Thyroid gland (tissue), 4 donors: ENCODE measurements at regions not wholly inside any gene's neighbourhood (a gene's known extent, or its start where the extent isn't known, plus 50 kb on each side); places are given as distances from the start of the nearest gene placed in this dataset.
A peak's percentile ranks its signal among the peaks of the same experiment; 100 is the strongest.

ENCODE experiments used
- DNase-seq, 2 donors: peaks; one replicate each; pipeline ENCODE4 v3.0.0-alpha.2; 2019
- H3K27ac ChIP-seq, 3 donors: fragments of 200-600 bp; sonication (generic); 1 replicate in 2 of 3; 2 replicates in 1 of 3; pipeline ENCODE4 v1.5.1; 2016 to 2019; ENCODE audit warnings: mild to moderate bottlenecking in 1 of 3, moderate library complexity in 1 of 3
- H3K27me3 ChIP-seq: fragments of 200-600 bp; sonication (generic); one replicate; pipeline ENCODE4 v1.5.1; 2019
- H3K36me3 ChIP-seq, 2 donors: fragments of 200-600 bp; sonication (generic); one replicate each; pipeline ENCODE4 v1.5.1; 2016 to 2019
- H3K4me1 ChIP-seq, 2 donors: fragments of 200-600 bp; sonication (generic); one replicate each; pipeline ENCODE4 v1.5.1; 2017 to 2019
- H3K4me3 ChIP-seq, 3 donors: fragments of 200-600 bp; sonication (generic); replicated peaks in 1 of 3; 1 replicate in 2 of 3; 2 replicates in 1 of 3; pipeline ENCODE4 v1.5.1; 2016; ENCODE audit warnings: mild to moderate bottlenecking in 1 of 3
- H3K9me3 ChIP-seq: fragments of 200-600 bp; sonication (generic); one replicate; pipeline ENCODE4 v1.5.1; 2017
- CTCF ChIP-seq, 6 experiments: fragments of 200-600 bp in 3 of 6; fragments of 450-650 bp in 3 of 6; sonication (generic) in 3 of 6; IDR thresholded peaks; one replicate each; pipeline ENCODE4 v1.5.1; 2016 to 2019; ENCODE audit warnings: antibody characterized with exemption in 6 of 6, mild to moderate bottlenecking in 2 of 6, inconsistent platforms in 1 of 6, moderate library complexity in 1 of 6
- POLR2A ChIP-seq, 2 donors: fragments of 450-650 bp; IDR thresholded peaks; one replicate each; pipeline ENCODE4 v1.6.1; 2017; ENCODE audit warnings: antibody characterized with exemption in 2 of 2, mild to moderate bottlenecking in 2 of 2, moderate library complexity in 1 of 2
- WGBS, 2 donors: methylation state at CpG; one replicate each; pipeline ENCODE4 v1.1.5; 2017; 5-methylcytosine and 5-hydroxymethylcytosine counted together
- intact Hi-C: fragments of 100-400 bp; cut with DNase I; formaldehyde crosslinking; loops from one replicate; pipeline ENCODE4 v1.15.1; 2023

DNA sequence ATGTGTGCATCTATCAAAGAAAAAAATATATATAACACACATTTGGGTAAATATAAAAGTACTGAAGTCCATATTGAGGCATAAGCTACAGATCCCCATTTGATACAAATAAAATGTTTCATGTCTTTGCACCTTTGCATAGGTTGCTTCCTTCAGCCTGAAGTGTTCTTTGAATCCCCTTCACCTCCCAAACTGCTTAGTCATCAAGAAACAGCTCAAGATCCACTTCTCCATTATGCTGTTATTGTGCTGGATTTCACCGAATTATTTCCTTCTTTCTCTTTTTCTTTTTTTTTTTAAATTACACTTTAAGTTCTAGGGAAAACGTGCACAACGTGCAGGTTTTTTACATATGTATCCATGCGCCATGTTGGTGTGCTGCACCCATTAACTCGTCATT lies 419.1 kb downstream of the ENC1 start:
- no peak for DNase-seq
- Histone ChIP-seq H3K27ac (no peak overlapping the region), H3K36me3 (no peaks in the 10 kb centered on the region), H3K27me3 (no peaks in the 10 kb centered on the region), H3K4me1 (no peaks in the 10 kb centered on the region), H3K4me3 (no peak overlapping the region), H3K9me3 (no peaks in the 10 kb centered on the region)
- 84 to 85% methylated on average over 5 of the region's 5 CpGs for WGBS, 2 donors
- intact Hi-C loops = no loop called here
- no peak for TF ChIP-seq POLR2A (IDR thresholded peaks at IDR 0.05)
- no peak for TF ChIP-seq CTCF (IDR thresholded peaks at IDR 0.05)

DNA sequence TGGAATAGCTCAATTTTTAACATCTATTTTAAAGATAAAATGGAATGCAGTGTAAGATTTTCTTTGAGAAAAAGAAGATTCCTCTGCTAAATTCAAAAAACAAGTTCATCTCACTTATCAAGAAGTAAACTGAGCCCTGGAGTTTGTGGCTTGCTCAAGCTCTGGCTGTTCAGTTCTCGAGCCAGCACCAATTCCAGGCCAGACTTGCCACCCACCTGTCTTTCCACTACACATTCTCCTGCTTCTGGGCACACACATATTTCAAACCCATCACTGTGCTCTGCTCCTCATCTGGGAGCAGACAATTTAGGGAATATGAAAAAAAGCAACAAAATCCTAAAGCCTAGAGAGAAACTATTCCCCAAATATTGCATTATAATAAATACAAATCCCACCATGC lies 424.5 kb downstream of the ENC1 start:
- no peaks in the 10 kb centered on the region for H3K27me3 ChIP-seq
- no peaks in the 10 kb centered on the region for H3K4me1 ChIP-seq
- DNase-seq = no peak
- TF ChIP-seq CTCF (IDR thresholded peaks at IDR 0.05) (no peak), POLR2A (IDR thresholded peaks at IDR 0.05) (no peak)
- no peak overlapping the region for H3K4me3 ChIP-seq
- no peak overlapping the region for H3K27ac ChIP-seq
- H3K9me3 ChIP-seq = no peaks in the 10 kb centered on the region
- H3K36me3 ChIP-seq = no peaks in the 10 kb centered on the region
- 93 to 95% methylated on average over 1 of the region's 1 CpG for WGBS, 2 donors
- intact Hi-C loops = no loop called here

GRCh38 chr5:74212336-74212735 lies 428.2 kb downstream of the ENC1 start:
- TF ChIP-seq CTCF (IDR thresholded peaks at IDR 0.05) (no peak), POLR2A (IDR thresholded peaks at IDR 0.05) (no peak)
- H3K27me3 ChIP-seq = no peaks in the 10 kb centered on the region
- no peak overlapping the region for H3K27ac ChIP-seq
- WGBS, 2 donors = 89 to 93% methylated on average over 5 of the region's 5 CpGs
- H3K9me3 ChIP-seq = no peaks in the 10 kb centered on the region
- DNase-seq = no peak
- H3K4me3 ChIP-seq = no peak overlapping the region
- intact Hi-C loops = no loop called here
- H3K36me3 ChIP-seq = no peaks in the 10 kb centered on the region
- no peaks in the 10 kb centered on the region for H3K4me1 ChIP-seq

- H3K4me3 ChIP-seq = no peak overlapping the region
- WGBS, 2 donors = 91 to 94% methylated on average over 2 of the region's 2 CpGs
- no peak for DNase-seq
- H3K27me3 ChIP-seq = no peaks in the 10 kb centered on the region
- intact Hi-C loops = no loop called here
- no peaks in the 10 kb centered on the region for H3K9me3 ChIP-seq
- peaks cover 0 to 17% of the 10 kb centered on the region in 2 donors for H3K4me1 ChIP-seq
- H3K27ac ChIP-seq = no peak overlapping the region
- H3K36me3 ChIP-seq = no peaks in the 10 kb centered on the region
- TF ChIP-seq CTCF (IDR thresholded peaks at IDR 0.05) = no peak
- no peak for TF ChIP-seq POLR2A (IDR thresholded peaks at IDR 0.05)
Observed at GRCh38 chr5:74209571-74209970, 431.0 kb downstream of the ENC1 start.

DNA sequence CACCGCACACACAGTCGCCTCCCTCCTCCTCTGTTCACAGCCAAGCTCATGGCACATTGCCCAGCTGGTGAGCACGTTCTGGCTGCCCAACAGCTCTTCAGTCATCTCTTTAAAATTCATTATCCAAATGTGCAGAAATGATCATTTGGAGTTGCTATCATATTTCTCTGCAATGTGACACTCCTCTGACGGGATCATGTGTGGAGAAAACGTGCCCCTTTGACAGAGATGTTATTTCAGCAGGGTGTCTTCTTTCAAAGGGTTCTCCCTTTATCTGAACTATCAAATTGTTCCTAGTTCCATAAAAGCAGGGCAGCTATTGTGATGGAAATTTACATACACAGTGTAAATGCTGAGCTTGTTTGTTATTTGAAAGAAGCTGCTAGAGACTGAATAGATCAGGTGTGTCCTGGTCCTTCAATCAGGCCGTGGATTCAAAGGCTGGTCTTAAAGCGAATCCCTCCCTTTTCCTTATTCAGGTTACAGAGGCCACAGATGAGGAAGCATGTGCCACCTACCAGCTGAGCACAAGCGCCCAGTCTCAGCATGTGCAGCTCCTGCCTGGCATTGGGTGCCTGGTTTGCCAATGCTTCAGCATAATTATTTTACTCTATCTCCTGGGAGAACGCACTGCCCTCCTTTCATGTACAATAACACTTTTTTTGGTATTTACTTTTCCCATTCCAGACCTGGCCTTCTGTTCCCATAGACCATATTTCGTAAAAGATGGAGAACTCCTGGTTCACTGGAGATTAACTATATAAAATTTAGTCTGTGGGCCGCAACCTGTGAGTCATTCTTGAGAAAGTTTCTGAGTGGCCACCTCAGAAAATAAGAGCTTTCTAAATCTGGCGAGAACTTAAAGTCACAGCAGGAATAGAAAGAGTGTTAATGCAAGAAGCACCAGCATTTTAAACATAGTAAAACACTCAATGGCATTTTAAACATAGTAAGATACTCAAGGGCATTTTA lies 433.7 kb downstream of the ENC1 start:
- peaks cover 0 to 17% of the 10 kb centered on the region in 2 donors for H3K4me1 ChIP-seq
- TF ChIP-seq POLR2A (IDR thresholded peaks at IDR 0.05) = no peak
- TF ChIP-seq CTCF (IDR thresholded peaks at IDR 0.05) = no peak
- H3K27ac ChIP-seq = no peak overlapping the region
- intact Hi-C loops = no loop called here
- H3K36me3 ChIP-seq = no peaks in the 10 kb centered on the region
- no peak overlapping the region for H3K4me3 ChIP-seq
- DNase-seq = peak; percentile 82 to 87
- no peaks in the 10 kb centered on the region for H3K27me3 ChIP-seq
- no peaks in the 10 kb centered on the region for H3K9me3 ChIP-seq
- WGBS, 2 donors = 46 to 60% methylated on average over 12 of the region's 12 CpGs
